ENCODE measurements at regions not wholly inside any gene's neighbourhood (a gene's known extent, or its start where the extent isn't known, plus 50 kb on each side); places are given as distances from the start of the nearest gene placed in this dataset.
A peak's percentile ranks its signal among the peaks of the same experiment; 100 is the strongest.

DNA sequence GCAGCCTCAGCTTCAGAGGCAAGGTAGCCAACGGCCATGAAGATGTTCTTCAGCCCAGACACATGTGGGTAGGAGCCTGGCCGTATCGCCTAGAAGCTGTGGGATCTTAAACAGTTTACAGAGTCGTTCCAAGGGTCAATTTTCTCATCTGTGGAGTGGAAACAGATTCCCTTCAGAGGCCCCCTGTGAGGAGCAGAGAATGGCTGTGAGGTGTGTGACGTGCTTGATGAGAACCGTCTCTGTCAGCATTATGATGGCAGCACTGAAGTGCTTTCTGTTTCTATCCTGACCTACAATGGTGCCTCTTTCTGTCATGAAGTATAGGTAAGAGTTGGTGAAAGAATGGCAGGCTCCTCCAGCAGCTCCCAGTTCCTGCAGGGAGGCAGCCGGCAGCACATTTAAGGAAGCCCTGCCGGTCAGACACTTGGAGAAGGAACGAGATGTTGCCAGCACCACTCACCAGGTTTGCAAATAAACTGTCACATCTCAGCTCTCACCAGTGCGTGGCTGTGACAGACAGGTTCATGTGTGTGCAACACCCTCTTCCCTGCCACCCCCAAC is 277.3 kb downstream of the FOXO1 start (continued):
- TF ChIP-seq SUZ12 (IDR thresholded peaks at IDR 0.05; ENCODE audit: unreplicated experiment) (no peak), ZNF384 (IDR thresholded peaks at IDR 0.05; ENCODE audit: borderline replicate concordance, low read depth, low read length) (no peak), ZNF622 (IDR thresholded peaks at IDR 0.05) (no peak), RFX5 (IDR thresholded peaks at IDR 0.05; ENCODE audit: low read depth, low read length) (no peak), SMC3 (IDR thresholded peaks at IDR 0.05; ENCODE audit: borderline replicate concordance, low read length) (no peak), TBL1XR1 (IDR thresholded peaks at IDR 0.05; ENCODE audit: low read depth, low read length) (no peak), KDM1A (IDR thresholded peaks at IDR 0.05; ENCODE audit: borderline replicate concordance) (no peak), FOXK2 (IDR thresholded peaks at IDR 0.05) (no peak), PAX5 (IDR thresholded peaks at IDR 0.05; ENCODE audit: borderline replicate concordance, low read depth, low read length) (no peak)
- TF ChIP-seq, protein P1, sequence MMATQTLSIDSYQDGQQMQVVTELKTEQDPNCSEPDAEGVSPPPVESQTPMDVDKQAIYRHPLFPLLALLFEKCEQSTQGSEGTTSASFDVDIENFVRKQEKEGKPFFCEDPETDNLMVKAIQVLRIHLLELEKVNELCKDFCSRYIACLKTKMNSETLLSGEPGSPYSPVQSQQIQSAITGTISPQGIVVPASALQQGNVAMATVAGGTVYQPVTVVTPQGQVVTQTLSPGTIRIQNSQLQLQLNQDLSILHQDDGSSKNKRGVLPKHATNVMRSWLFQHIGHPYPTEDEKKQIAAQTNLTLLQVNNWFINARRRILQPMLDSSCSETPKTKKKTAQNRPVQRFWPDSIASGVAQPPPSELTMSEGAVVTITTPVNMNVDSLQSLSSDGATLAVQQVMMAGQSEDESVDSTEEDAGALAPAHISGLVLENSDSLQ (IDR thresholded peaks at IDR 0.05): peak; percentile 24; the same call in 1 of the 2 replicates

GRCh38 chr13:40390401-40390916 is 276.0 kb downstream of the FOXO1 start:
- Histone ChIP-seq H3K4me2 (ENCODE audit: control insufficient read depth, insufficient read depth) (no peak overlapping the region), H4K20me1 (ENCODE audit: control insufficient read depth, insufficient read depth) (no peaks in the 10 kb centered on the region; the same call in 1 of the 2 replicates), H3K9me3 (replicated peaks; ENCODE audit: control insufficient read depth, insufficient read depth, low read length) (no peaks in the 10 kb centered on the region; the same call in 2 of the 3 replicates), H3K27ac (ENCODE audit: control insufficient read depth, insufficient read depth) (no peak overlapping the region), H3K4me3 (no peak overlapping the region), H2AFZ (ENCODE audit: control insufficient read depth, low read depth, low read length) (no peak overlapping the region), H3K27me3 (replicated peaks in 1 of 2; ENCODE audit: control insufficient read depth in 2 of 2, insufficient read depth in 2 of 2, low read length in 1 of 2) (no peaks in the 10 kb centered on the region; a peak in 1 of 4 replicates), H3K79me2 (ENCODE audit: control insufficient read depth, insufficient read depth, low read length) (no peaks in the 10 kb centered on the region), H3K9ac (ENCODE audit: control insufficient read depth, insufficient read depth, low read length) (no peak overlapping the region), H3K4me1 (ENCODE audit: control insufficient read depth, insufficient read depth, low read length) (peaks cover 11% of the 10 kb centered on the region), H3K36me3 (ENCODE audit: control insufficient read depth in 2 of 2, insufficient read depth in 2 of 2, low read length in 1 of 2) (no peaks in the 10 kb centered on the region)
- ATAC-seq (peak; percentile 10; the same call in 1 of the 3 replicates), FAIRE-seq (no peak), DNase-seq (ENCODE audit: low read depth, low spot score) (no peak)
- intact Hi-C loops (cut with micrococcal nuclease; ENCODE audit: unreplicated experiment): no loop called here
- in situ Hi-C loops (cut with MboI): no loop called here
- POLR2A ChIA-PET: no interaction called here
- SMC1A ChIA-PET (ENCODE audit: uncharacterized antibody, unreplicated experiment): interaction anchor here (1.3 to 1.4 kb wide), 2 partner anchors 82 to 251 kb away, joined by 3 read pairs; no protein-coding TSS in a partner anchor
- RAD21 ChIA-PET (ENCODE audit: unreplicated experiment): no interaction called here
- CTCF ChIA-PET: no interaction called here
- no TSS peak for BruUV-seq (replicated peaks)
- WGBS (ENCODE audit: insufficient coverage, insufficient replicate concordance, low lambda C conversion rate, missing lambda C conversion rate): 92% methylated on average over 9 of the region's 9 CpGs
- TF ChIP-seq CHD4 (IDR thresholded peaks at IDR 0.05) (no peak), HCFC1 (IDR thresholded peaks at IDR 0.05; ENCODE audit: low read length) (no peak), KAT2A (conservative IDR thresholded peaks at IDR 0.05; ENCODE audit: control insufficient read depth, low read depth, low read length) (no peak), BRCA1 (IDR thresholded peaks at IDR 0.05; ENCODE audit: low read depth, low read length) (no peak), TAF1 (IDR thresholded peaks at IDR 0.05; ENCODE audit: borderline replicate concordance, low read depth, low read length) (no peak), NR2C1 (IDR thresholded peaks at IDR 0.05) (no peak), HDAC2 (IDR thresholded peaks at IDR 0.05) (no peak), SMAD5 (IDR thresholded peaks at IDR 0.05; ENCODE audit: low read depth) (no peak), NKRF (conservative IDR thresholded peaks at IDR 0.05) (no peak), FOXM1 (IDR thresholded peaks at IDR 0.05; ENCODE audit: low read depth, low read length) (no peak), ZNF217 (IDR thresholded peaks at IDR 0.05) (no peak)
- TF ChIP-seq, protein P2, sequence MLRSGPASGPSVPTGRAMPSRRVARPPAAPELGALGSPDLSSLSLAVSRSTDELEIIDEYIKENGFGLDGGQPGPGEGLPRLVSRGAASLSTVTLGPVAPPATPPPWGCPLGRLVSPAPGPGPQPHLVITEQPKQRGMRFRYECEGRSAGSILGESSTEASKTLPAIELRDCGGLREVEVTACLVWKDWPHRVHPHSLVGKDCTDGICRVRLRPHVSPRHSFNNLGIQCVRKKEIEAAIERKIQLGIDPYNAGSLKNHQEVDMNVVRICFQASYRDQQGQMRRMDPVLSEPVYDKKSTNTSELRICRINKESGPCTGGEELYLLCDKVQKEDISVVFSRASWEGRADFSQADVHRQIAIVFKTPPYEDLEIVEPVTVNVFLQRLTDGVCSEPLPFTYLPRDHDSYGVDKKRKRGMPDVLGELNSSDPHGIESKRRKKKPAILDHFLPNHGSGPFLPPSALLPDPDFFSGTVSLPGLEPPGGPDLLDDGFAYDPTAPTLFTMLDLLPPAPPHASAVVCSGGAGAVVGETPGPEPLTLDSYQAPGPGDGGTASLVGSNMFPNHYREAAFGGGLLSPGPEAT (IDR thresholded peaks at IDR 0.05; ENCODE audit: low read depth): no peak
